ENCODE measurements at regions not wholly inside any gene's neighbourhood (a gene's known extent, or its start where the extent isn't known, plus 50 kb on each side); places are given as distances from the start of the nearest gene placed in this dataset.
"Not testable (repeated sequence)": the region's sequence is repeated elsewhere in the genome, so short reads cannot be mapped to it uniquely, and the experiment has no call there.

DNA sequence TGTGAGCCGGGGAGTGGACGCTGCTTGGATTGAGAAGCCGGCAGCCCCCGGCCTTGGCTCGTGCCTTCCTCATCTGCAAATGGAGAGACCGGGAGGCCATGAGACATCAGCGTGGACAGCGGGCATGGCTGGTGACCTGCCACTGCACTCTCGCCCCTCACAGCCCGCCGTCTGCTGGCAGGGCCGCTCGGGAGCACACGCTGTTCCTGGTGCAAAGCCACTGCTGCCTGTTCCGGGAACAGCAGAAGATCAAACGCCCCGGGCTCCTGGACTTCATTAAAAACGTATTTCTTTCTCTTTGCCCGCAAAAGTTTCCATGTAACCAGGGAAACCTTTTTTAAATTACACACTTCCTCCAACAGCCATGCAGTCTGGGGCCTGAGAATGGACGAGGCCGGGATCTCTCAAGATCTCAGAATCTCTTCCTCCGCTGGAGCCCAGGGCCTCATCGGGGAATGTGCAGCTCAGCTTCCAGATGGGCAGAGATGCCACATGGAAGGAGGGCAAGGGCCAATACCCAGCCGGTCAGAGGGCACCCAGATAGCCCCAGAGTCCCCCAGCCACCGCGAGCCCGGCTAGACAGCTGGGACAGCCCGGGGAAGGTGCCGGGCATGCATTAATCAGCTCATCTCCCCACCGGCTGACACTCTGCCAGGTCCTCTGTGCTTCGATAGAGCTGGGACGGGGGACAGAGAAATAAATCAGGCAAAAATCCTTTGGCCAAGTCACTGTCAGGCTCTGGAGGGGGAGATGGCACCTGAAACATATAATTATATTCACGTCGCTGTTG lies 62.8 kb upstream of the PRR5 start:
- Histone ChIP-seq H3K27ac (ENCODE audit: low read depth in 2 of 2, low read length in 1 of 2) (peak overlapping the region; percentile 30; a peak in 1 of 4 replicates), H2AFZ (ENCODE audit: low read depth) (no peak overlapping the region), H4K20me1 (ENCODE audit: insufficient read depth) (no peaks in the 10 kb centered on the region), H3K79me2 (ENCODE audit: insufficient read depth) (no peaks in the 10 kb centered on the region), H3K36me3 (replicated peaks in 1 of 2; ENCODE audit: control insufficient read depth in 1 of 2, insufficient read depth in 2 of 2, low read length in 1 of 2) (no peaks in the 10 kb centered on the region), H3K4me1 (ENCODE audit: control insufficient read depth in 1 of 2, insufficient read depth in 2 of 2, low read depth in 1 of 2, low read length in 1 of 2) (peaks cover 0 to 16% of the 10 kb centered on the region in 2 experiments; a peak in 1 of 4 replicates), H3K4me2 (no peak overlapping the region), H3K9ac (no peak overlapping the region), H3K4me3 (ENCODE audit: low read depth in 2 of 2, low read length in 1 of 2) (no peak overlapping the region), H3K9me3 (no peaks in the 10 kb centered on the region), H3K9me2 (no peaks in the 10 kb centered on the region), H3F3A (replicated peaks; ENCODE audit: insufficient read depth) (no peaks in the 10 kb centered on the region), H3K27me3 (ENCODE audit: insufficient read depth) (no peaks in the 10 kb centered on the region)
- ChIA-PET CTCF (interaction anchor here (0.6 to 1.0 kb wide), 2 partner anchors 14 to 427 kb away, joined by 3 read pairs; no protein-coding TSS in a partner anchor), POLR2A (no interaction called here)
- TF ChIP-seq YY1 (IDR thresholded peaks at IDR 0.05; ENCODE audit: low read depth) (no peak), MEF2A (IDR thresholded peaks at IDR 0.05; ENCODE audit: borderline replicate concordance, low read depth) (no peak), SMC3 (IDR thresholded peaks at IDR 0.05; ENCODE audit: low read depth, low read length) (no peak), RAD21 (IDR thresholded peaks at IDR 0.05; ENCODE audit: low read length) (no peak), FOSL2 (IDR thresholded peaks at IDR 0.05; ENCODE audit: borderline replicate concordance, low read depth) (no peak)
- WGBS (ENCODE audit: low lambda C conversion rate) = 76% methylated on average over 23 of the region's 34 CpGs
- peak; percentile 65 for DNase-seq

DNA sequence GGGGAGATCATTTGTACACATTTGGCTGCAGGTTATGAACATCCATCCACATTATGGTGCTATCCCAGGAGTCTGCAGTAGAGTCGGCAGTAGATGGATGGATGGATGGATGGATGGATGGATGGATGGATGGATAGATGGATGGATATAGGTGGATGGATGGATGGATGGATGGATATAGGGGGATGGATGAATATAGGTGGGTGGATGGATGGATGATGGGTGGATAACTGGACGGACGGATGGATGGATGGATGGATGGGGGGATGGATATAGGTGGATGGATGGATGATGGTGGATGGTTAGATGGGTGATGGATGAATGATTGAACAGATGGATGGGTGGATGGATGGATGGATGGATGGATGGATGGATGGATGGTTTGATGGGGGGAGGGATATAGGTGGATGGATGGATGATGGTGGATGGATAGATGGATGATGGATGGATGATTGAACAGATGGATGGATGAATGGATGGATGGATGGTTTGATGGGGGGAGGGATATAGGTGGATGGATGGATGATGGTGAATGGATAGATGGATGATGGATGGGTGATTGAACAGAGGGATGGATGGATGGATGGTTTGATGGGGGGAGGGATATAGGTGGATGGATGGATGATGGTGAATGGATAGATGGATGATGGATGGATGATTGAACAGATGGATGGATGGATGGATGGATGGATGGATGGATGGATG lies 65.3 kb upstream of the PRR5 start:
- H3K9ac ChIP-seq; H3K27me3 ChIP-seq (ENCODE audit: insufficient read depth); H3K27ac ChIP-seq (ENCODE audit: low read depth in 2 of 2, low read length in 1 of 2); POLR2A ChIA-PET; H4K20me1 ChIP-seq (ENCODE audit: insufficient read depth); H2AFZ ChIP-seq (ENCODE audit: low read depth); DNase-seq; H3F3A ChIP-seq (replicated peaks; ENCODE audit: insufficient read depth); H3K36me3 ChIP-seq (replicated peaks in 1 of 2; ENCODE audit: control insufficient read depth in 1 of 2, insufficient read depth in 2 of 2, low read length in 1 of 2); H3K9me3 ChIP-seq; H3K79me2 ChIP-seq (ENCODE audit: insufficient read depth); H3K4me2 ChIP-seq; H3K4me3 ChIP-seq (ENCODE audit: low read depth in 2 of 2, low read length in 1 of 2); H3K9me2 ChIP-seq: not testable (repeated sequence)
- H3K4me1 ChIP-seq (ENCODE audit: control insufficient read depth in 1 of 2, insufficient read depth in 2 of 2, low read depth in 1 of 2, low read length in 1 of 2) = peaks cover 0 to 16% of the 10 kb centered on the region in 2 experiments; a peak in 1 of 4 replicates
- CTCF ChIA-PET = interaction anchor here (1.2 to 2.0 kb wide), 3 partner anchors 10 to 691 kb away, joined by 3 to 7 read pairs (median 5); no protein-coding TSS in a partner anchor
- WGBS (ENCODE audit: low lambda C conversion rate) = 84% methylated on average over 3 of the region's 3 CpGs

DNA sequence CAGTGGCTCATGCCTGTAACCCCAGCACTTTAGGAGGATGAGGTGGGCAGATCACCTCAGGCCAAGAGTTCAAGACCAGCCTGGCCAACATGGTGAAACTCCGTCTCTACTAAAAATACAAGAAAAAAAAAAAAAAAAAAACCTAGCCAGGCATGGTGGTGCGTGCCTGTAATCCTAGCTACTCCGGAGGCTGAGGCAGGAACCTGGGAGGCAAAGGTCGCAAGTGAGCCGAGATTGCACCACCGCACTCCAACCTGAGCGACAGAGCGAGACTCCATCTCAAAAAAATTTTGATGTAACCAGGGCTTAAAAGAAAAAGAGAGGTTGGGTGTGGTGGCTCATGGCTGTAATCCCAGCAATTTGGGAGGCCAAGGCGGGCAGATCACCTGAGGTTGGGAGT lies 66.4 kb upstream of the PRR5 start:
- H3K27ac ChIP-seq (ENCODE audit: low read depth in 2 of 2, low read length in 1 of 2); H4K20me1 ChIP-seq (ENCODE audit: insufficient read depth); H3K79me2 ChIP-seq (ENCODE audit: insufficient read depth); H3K9ac ChIP-seq; H3K4me2 ChIP-seq; H3F3A ChIP-seq (replicated peaks; ENCODE audit: insufficient read depth); H3K9me2 ChIP-seq; H3K27me3 ChIP-seq (ENCODE audit: insufficient read depth); H2AFZ ChIP-seq (ENCODE audit: low read depth); POLR2A ChIA-PET; DNase-seq; H3K9me3 ChIP-seq; H3K36me3 ChIP-seq (replicated peaks in 1 of 2; ENCODE audit: control insufficient read depth in 1 of 2, insufficient read depth in 2 of 2, low read length in 1 of 2); H3K4me3 ChIP-seq (ENCODE audit: low read depth in 2 of 2, low read length in 1 of 2): not testable (repeated sequence)
- WGBS (ENCODE audit: low lambda C conversion rate) = 77% methylated on average over 9 of the region's 9 CpGs
- CTCF ChIA-PET = interaction anchor here (1.2 to 2.0 kb wide), 3 partner anchors 9 to 690 kb away, joined by 3 to 7 read pairs (median 5); no protein-coding TSS in a partner anchor
- H3K4me1 ChIP-seq (ENCODE audit: control insufficient read depth in 1 of 2, insufficient read depth in 2 of 2, low read depth in 1 of 2, low read length in 1 of 2) = peaks cover 0 to 16% of the 10 kb centered on the region in 2 experiments; a peak in 1 of 4 replicates
